HG02885 (cell line): ENCODE measurements at regions not wholly inside any gene's neighbourhood (a gene's known extent, or its start where the extent isn't known, plus 50 kb on each side); places are given as distances from the start of the nearest gene placed in this dataset.
"Not testable (repeated sequence)": the region's sequence is repeated elsewhere in the genome, so short reads cannot be mapped to it uniquely, and the experiment has no call there.

ENCODE experiments used
- ATAC-seq: cut with Tn5 transposase; IDR thresholded peaks from one replicate; pipeline ENCODE4 v1.9.1; 2021; ENCODE audit warnings: mild to moderate bottlenecking; ENCODE audit not compliant: unreplicated experiment, poor library complexity

DNA sequence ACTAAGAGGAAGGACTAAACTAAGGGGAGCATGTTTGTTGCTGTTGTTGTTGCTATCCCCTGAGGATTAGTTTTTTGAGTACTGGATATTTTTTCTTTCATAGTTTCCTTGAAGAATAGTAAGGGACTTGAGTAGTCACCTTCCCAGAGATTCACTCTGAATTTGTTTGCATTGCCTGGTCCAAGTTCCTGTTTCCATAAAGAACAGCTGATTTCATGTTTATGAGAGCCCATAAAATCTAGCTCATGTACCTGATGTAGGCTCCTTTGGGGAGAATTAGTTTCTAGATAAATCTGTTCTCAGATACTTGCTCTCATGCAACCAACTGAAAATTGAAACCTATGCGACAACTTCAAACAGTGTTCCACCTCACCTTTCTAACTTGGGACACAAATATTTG lies 464.4 kb upstream of the MBL2 start:
- ATAC-seq = no peak

DNA sequence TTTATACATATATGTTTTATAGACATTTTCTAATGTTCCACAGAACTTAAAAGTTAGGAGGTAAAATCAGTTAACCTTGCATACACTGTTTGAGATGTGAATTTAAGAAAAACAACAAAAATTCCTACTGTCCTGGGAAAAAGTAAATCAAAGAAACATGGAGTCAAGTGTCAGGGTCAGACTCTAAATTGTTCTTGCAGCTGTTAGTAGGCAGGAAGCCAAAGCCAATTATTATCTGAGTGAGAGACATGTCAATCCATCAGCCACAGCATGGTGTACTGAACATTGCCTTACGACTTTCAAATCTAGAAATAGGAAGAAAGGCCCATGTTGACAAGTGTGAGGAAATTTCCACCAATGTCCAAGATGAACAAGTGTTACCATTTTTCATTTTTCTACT lies 461.2 kb upstream of the MBL2 start:
- no peak for ATAC-seq

DNA sequence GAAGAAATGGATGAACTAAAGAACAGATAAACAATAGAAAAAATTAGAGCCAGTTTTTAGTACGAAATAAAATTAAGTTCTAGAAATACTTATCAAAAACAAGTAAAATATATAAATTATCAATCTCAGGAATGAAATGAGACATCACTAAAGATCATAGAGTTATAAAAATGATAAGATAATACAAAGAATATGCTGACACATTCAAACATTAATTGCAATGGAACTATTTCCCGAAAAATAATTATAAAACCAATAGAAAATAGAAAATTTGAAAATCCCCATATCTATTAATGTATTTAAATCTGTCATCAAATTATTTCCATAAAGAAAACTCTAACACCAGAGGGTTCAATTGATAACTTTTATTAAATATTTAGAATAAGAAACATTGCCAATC lies 458.1 kb upstream of the MBL2 start:
- ATAC-seq = no peak

DNA sequence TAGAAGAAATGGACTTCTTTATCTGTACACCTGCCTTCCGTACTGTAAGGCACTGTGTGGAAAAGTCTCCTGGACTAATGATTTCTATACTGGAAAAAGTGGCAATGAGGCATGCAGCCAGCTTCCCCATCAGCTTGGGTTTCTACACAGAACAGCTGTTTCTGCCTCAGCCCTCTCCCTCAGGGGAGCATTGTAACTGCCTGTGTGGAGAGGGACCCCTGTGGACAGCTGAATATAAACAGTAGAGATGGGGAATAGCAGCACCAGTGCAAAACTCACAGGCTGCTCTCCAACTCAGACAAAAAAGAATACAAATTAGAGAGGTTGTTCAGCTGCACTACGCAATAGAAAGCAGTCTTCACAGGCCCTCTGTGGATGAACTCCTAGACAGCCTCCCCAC lies 451.3 kb upstream of the MBL2 start:
- ATAC-seq = no peak

DNA sequence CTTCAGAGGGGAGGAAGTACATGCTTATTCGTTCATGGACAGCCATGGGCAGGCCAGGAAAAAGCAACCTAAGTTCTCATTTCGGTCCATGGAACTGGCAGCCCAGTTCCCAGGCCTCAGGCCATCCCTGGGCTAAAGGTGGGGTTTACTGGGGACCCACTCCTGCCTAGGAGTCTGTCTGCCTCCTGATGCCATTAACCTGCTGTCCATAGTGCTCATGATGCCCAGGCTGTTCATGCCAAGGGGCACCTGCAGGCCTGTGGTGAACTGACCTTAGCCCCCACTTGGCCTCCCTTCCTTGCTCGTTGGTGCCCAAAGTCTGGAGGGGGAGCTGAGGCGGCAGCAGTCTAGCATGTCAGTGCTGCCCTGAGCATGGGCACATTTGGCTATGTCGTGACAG lies 450.2 kb upstream of the MBL2 start:
- ATAC-seq = no peak

DNA sequence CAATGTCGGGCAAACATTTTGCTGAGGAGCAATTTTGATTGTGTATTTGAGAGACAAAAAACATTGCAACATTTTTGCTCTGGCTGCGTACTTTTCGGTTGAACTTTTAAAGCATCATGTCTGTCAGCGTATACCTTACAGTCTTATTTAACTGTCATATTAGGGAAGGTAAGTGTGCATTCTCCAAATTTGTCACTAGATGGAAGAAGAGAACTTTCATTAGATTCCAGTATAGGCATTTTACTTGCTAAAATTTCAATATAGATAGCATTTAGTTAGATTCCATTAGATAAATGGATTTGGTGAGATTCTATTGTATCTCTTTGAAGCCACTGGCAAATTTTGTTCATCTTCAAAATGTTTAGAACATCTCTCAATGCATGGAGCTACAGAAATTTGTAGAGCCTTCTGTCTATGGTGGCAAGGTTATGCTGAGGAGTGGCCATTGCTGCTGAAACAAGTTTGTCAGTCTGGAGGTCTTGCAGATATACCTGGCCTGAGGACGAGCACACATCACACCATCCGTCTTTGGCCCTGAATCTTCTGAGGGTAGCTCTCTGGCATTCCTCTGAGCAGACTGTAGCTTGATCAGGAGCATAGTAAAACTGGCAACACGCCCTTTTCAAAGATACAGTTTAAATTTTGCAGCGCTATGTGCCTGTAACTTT lies 437.5 kb upstream of the MBL2 start:
- ATAC-seq = no peak

DNA sequence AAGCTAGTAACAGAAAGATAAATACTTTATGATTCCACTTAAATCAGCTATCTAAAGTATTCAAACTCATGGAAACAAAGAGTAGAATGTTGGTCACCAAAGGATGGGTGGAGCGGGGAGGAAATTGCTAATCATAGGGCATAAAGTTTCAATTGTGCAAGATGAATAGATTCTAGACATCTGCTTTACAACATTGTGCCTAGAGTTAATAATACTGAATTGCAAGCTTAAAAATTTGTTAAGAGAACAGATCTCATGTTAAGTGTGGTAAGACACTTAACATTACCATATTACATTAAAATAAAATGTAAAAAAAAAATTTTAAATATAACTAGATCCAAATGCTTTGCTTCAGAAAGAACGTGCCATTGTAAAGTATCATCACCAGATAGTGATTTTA lies 411.1 kb upstream of the MBL2 start:
- no peak for ATAC-seq

DNA sequence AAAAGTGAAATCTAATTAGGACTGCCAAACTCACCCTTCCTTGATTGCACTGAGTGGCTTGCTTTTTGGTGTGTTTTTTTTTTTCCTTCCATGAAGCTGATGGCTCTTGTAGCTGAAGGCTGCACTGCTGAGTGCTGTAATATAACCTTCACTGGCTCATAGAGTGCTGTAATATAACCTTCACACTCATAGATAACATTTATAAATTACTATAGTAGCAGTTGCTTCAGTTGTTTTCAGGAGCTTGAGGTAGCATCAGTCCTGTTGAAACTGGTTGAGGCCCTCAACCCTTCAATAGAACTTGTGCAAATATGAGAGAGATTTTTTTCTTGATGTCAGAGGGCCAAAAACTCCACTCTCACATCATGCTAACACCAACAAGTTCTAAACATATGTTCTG lies 404.9 kb upstream of the MBL2 start:
- no peak for ATAC-seq

DNA sequence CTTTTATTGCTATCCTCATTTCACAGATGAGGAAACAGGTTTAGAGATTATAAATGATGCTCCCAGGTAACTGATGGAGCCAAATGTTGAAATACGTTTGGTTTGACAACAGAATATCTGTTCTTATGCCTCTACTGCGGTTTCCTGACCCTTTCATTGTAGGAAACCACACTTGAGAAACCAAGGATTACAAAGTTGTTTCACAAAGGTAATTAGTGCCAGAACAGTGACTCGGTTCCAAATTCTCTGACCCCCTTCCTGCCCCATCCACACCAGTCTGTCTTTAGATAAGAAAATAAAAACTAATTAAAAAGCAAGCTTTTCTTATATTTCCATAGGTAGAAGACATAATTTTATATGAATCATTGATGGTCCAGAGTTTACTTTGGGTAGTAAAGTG lies 393.7 kb upstream of the MBL2 start:
- ATAC-seq = no peak

DNA sequence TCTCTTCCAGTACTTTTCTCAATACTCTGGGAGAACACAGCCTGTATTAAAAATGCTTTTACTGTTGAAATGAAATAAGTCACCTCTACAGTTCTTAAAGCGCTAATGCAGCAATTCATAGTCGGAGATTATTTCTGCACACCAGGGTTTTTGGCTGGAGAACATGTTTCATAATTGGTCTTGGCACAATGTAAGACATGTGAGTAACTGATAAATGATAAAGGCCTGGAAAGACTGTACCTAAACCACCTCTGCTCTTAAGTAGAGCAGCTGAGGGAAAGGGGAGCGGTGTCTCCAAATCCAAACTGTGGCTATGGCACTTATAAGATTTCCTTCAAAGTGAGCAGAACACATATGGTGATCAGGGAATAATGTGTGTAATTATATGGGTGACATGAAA lies 390.3 kb upstream of the MBL2 start:
- ATAC-seq = no peak

DNA sequence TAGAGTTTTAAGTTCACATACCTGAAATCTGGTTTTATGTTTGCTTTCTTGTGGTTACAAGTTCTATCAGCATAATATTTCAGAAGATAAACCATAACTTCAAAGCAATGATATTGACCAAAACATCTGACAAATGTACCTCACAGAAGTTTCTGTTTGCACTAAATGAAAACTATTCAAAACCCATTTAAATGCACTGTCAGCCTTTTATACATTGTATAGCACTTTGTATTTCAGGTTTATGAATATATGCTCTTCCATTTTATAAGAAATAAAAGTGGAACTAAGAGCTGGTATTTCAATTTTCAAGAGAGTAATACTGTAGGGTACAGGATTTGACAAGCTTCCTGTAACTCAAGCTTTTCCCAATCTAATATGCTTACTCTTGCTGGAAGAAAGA lies 388.6 kb upstream of the MBL2 start:
- ATAC-seq = no peak

DNA sequence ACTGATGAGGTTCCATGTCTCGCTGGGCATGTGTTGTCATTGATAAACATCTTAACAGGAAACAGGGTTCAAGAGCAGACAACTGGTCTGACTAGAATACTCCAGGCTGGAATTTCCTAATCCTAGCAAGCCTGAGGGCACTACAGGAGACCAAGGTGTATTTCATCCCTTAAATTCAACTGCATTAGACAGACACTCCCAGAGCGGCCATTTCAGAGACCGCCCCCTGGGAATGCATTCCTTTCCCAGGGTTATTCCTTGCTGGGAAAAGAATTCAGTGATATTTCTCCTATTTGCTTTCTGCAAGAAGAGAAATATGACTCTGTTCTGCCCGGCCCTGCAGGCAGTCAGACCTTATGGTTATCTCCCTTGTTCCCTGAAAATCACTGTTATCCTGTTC lies 383.1 kb upstream of the MBL2 start:
- ATAC-seq = not testable (repeated sequence)

DNA sequence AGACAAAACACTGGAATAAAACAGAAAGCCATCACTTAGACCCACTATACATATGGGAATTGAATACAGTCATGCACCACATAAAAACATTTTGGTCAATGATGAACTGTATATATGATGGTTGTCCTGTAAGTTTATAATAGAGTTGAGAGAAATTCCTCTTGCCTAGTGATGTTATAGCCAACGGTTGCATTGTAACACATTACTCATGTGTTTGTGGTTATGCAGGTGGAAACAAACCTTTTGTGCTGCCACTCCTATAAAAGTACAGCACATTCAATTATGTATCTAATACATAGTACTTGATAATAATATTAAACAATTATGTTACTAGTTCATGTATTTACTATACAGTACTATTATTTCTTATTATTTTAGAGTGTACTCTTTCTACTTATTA lies 381.2 kb upstream of the MBL2 start:
- no peak for ATAC-seq

DNA sequence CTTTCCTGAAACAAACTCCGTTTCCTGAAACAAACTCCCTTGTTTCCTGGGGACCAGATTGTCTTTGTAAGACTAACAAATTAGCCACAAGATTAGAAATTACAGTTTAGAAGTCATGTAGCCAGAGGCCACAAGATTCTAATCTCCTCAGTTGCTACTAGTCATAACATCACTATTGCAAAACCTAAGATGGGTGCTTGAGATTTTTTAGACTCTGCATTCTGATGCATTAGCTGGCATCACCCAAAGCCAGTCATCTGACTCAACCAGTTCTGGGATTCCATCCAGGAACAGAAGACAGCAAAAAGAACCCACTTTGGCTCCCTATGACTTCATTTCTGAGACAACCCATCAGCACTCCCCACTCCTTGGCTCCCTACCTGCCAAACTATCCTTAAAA lies 367.9 kb upstream of the MBL2 start:
- ATAC-seq = no peak

DNA sequence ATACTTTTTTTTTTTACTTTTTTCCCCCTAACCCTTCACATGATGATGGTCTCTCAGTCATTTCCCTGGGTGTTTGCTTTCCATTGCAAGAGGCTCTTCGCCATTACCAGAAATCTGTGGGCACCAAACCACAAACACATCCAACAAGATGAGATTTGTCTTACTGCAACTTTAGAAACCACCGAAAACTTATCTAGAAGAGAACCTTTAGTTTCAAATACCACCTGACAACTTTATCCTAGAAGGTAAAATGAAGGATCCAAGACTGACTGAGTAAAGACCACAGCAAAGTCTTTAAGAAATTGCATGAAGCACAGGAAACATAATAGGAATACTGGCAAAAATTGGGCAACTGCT lies 363.3 kb upstream of the MBL2 start:
- ATAC-seq = no peak

DNA sequence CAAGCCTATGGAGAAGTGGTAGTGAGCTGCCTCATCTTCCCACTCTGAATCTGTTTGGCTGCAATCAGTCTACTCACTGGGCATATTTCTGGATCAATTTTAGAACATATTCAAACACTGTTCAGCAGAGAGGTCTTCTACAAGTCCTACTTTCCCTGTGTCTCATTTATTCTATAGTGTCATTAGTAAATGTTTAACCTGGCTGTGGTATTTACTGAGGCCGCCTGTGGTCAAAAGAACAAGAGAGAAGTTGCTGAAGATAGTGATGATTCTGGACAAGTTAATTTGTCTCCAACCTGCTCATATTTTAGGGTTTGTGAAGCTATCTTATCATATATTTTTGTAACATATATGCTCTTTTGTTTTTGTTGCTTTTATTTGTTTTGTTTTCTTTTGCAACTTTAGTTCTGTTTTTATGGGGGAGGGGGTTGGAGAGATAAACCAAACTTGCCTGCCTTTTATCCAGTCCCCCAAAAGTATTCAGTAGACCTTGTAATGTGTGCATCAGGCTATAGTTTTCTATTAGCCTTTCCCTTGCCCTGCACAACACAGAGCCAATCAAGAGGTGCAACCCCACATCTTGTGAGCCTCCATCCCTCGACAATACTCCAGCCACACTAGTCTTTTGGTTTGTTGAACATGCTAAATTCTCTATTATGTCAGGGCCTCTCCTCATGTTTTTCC lies 362.8 kb upstream of the MBL2 start:
- no peak for ATAC-seq

DNA sequence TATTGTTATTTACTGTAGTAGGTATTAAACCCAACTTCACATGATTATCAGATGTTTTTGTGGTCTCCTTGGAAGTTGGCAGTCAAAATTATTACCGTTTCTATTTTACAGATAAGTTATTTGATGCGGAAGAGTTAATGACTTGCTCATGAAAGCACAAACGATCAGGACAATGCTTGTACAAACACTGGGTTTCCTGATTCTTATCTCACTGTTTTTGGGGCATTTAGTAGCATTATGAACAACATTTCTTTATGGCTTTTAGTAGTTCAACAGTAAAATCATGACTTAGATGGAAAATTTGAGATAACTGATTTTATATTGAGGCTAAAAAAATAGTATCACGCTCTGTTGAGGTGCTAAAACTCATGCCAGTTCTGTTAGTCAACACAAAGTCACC lies 361.5 kb upstream of the MBL2 start:
- no peak for ATAC-seq

DNA sequence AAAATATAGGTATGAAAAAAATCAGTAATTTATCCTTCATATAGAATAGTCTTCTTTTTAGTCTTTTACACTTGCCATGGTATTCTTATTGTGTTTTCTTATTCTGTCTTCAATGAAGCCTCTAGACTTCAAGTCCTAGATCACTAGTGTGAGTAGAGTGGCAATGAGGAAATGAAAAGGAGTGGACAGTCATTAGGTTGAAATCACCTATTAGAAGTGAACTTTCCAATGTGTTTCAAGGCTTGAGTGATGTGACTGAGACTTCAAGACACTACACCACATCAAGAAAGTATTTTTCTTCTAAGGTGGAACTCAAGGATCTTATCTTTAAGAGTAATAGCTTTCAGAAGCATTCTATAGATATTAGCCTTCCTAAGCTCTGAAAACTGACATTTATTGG lies 357.8 kb upstream of the MBL2 start:
- ATAC-seq = no peak

DNA sequence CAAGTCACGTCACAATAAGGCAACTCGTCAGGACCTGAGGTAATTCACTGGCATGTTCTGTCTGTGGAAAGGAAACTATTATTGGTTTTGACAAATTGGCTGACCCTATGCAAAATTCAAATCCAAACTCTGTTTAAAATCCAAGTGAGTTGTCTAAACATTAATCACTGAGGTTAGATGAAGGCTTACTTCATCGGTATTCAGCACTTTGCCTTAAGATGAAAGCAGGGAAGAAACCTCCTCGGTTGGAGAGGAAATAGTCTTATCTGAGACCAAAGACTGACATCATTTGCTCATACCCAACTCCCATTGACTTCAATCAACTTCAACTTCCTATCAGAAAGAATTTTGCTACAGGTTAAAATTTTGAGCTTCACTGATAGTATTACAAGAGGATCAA lies 355.1 kb upstream of the MBL2 start:
- no peak for ATAC-seq

DNA sequence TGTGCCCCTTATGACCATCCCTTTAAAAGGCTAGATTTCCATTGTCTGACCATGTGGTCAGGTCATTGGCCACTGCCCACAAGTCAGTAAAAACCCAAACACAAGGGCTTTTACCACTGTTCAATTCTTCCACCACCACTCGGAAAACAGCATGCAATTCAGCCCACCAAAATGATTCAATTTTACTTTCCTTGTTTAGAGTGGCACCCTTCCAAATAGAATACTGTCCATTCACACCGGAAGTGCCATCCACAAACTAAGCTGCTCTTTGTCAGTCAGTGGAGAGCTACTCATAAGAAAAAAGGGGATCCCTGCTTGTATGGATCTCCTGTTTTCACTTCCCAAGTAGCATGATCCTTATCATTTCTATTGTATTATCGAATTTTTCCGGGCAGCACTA lies 350.7 kb upstream of the MBL2 start:
- no peak for ATAC-seq

DNA sequence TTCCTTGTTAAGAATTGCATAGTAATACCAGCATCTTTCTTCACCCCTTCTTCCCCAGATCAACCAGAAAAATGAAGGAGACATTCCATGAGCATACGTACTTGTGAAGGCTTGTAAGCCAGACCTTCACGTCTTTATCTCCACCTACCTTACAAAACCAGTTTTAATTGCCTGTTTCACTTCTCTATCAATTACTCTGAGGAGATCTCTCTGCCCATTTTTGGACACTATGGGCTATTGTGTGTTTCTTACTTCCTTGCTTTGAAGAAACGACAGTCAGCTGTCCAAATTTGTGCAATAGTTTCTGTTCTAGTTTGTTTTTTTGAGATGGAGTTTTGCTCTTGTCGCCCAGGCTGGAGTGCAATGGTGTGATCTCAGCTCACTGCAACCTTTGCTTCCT lies 349.7 kb upstream of the MBL2 start:
- no peak for ATAC-seq

DNA sequence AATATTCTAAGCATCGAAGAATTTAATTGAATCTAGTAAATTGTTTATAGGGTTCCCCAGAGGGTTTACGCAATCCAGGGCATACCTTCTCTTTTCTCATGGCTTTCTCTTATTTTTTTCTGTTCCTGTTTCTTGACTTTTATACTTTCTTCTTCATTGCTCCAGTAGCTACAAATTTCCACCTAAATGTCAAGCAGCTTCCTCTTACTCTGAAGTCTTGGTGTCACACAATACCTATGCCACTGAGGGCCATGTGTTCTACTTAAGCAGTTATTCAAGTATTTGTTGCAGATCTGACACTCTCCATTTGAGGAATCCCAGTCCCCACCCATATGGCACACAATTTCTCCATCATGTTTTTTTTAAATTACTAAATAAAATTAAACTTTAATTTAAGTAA lies 343.1 kb upstream of the MBL2 start:
- ATAC-seq = no peak

DNA sequence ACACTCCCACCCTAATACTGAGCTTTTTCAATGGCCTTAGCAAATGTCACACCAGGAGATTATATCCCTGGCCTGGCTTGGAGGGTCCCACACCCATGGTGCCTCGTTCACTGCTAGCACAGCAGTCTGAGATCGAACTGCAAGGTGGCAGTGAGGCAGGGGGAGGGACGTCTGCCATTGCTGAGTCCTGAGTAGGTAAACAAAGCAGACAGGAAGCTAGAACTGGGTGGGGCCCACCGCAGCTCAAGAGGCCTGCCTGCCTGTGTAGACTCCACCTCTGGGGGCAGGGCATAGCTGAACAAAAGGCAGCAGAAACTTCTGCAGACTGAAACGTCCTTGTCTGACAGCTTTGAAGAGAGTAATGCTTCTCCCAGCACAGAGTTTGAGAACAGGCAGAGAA lies 338.9 kb upstream of the MBL2 start:
- no peak for ATAC-seq
